ENCODE measurements at regions not wholly inside any gene's neighbourhood (a gene's known extent, or its start where the extent isn't known, plus 50 kb on each side); places are given as distances from the start of the nearest gene placed in this dataset.

DNA sequence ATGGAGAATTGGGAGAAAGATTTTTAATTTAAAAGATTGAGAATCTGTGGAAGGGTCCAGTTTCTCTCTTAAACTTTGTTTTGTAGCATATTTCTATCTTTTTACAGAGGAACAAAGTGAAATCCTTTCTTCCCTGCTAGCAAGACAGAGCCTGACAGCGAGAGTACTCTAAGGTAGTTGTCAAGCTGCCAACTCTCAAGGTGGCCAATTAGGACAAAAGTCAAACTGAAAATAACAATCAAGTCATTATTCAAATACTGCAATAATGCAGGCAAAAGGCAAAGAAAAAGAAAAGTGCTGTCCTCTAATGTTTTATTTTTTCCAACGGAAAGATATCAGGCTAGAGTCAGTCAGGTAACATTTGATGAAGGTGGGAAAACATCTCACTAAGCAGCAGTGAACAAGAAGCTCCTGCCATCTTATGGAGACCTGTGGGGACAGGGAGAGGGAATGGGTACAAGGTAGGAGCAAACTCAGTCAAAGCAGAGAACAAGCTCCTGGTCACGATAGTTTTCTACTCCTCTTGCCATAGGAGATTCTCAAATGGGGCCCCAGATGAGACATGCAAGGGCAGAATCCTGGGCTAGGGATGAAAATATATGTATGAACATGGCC lies 801.9 kb upstream of the SLITRK1 start:
- H3K27ac ChIP-seq = no peak overlapping the region
- H3K9me3 ChIP-seq (ENCODE audit: insufficient read depth, low read depth) = no peaks in the 10 kb centered on the region
- no peak overlapping the region for H2AFZ ChIP-seq
- no peak overlapping the region for H3K4me3 ChIP-seq
- H3K79me2 ChIP-seq (ENCODE audit: low read depth) = no peaks in the 10 kb centered on the region
- no peaks in the 10 kb centered on the region for H3K9me2 ChIP-seq (ENCODE audit: insufficient read depth)
- H4K20me1 ChIP-seq (ENCODE audit: insufficient read depth) = no peaks in the 10 kb centered on the region
- TF ChIP-seq, protein P1, sequence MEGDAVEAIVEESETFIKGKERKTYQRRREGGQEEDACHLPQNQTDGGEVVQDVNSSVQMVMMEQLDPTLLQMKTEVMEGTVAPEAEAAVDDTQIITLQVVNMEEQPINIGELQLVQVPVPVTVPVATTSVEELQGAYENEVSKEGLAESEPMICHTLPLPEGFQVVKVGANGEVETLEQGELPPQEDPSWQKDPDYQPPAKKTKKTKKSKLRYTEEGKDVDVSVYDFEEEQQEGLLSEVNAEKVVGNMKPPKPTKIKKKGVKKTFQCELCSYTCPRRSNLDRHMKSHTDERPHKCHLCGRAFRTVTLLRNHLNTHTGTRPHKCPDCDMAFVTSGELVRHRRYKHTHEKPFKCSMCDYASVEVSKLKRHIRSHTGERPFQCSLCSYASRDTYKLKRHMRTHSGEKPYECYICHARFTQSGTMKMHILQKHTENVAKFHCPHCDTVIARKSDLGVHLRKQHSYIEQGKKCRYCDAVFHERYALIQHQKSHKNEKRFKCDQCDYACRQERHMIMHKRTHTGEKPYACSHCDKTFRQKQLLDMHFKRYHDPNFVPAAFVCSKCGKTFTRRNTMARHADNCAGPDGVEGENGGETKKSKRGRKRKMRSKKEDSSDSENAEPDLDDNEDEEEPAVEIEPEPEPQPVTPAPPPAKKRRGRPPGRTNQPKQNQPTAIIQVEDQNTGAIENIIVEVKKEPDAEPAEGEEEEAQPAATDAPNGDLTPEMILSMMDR (conservative IDR thresholded peaks at IDR 0.05) = no peak
- no peak for TF ChIP-seq EZH2 (IDR thresholded peaks at IDR 0.05; ENCODE audit: low read depth)
- POLR2A ChIA-PET (ENCODE audit: unreplicated experiment) = no interaction called here
- no TSS peak for BruUV-seq (replicated peaks)
- DNase-seq = no peak
- H3F3A ChIP-seq (ENCODE audit: insufficient read depth, low read depth) = no peaks in the 10 kb centered on the region
- H3K27me3 ChIP-seq (ENCODE audit: insufficient read depth, low read depth) = no peaks in the 10 kb centered on the region
- no peak overlapping the region for H3K4me2 ChIP-seq
- intact Hi-C loops (cut with micrococcal nuclease; ENCODE audit: unreplicated experiment) = no loop called here
- no peaks in the 10 kb centered on the region for H3K4me1 ChIP-seq (replicated peaks; ENCODE audit: insufficient read depth)
- no peaks in the 10 kb centered on the region for H3K36me3 ChIP-seq (ENCODE audit: low read depth)
- CTCF ChIA-PET = no interaction called here

- no peaks in the 10 kb centered on the region for H4K20me1 ChIP-seq (ENCODE audit: insufficient read depth)
- no peak for DNase-seq
- H2AFZ ChIP-seq = no peak overlapping the region
- TF ChIP-seq EZH2 (IDR thresholded peaks at IDR 0.05; ENCODE audit: low read depth) = no peak
- TF ChIP-seq, protein P1 (conservative IDR thresholded peaks at IDR 0.05) = no peak
- H3K79me2 ChIP-seq (ENCODE audit: low read depth) = no peaks in the 10 kb centered on the region
- no peak overlapping the region for H3K4me3 ChIP-seq
- no peaks in the 10 kb centered on the region for H3K4me1 ChIP-seq (replicated peaks; ENCODE audit: insufficient read depth)
- H3K27me3 ChIP-seq (ENCODE audit: insufficient read depth, low read depth) = no peaks in the 10 kb centered on the region
- H3K9me3 ChIP-seq (ENCODE audit: insufficient read depth, low read depth) = no peaks in the 10 kb centered on the region
- no TSS peak for BruUV-seq (replicated peaks)
- no peaks in the 10 kb centered on the region for H3K9me2 ChIP-seq (ENCODE audit: insufficient read depth)
- no peaks in the 10 kb centered on the region for H3F3A ChIP-seq (ENCODE audit: insufficient read depth, low read depth)
- POLR2A ChIA-PET (ENCODE audit: unreplicated experiment) = no interaction called here
- no peak overlapping the region for H3K4me2 ChIP-seq
- H3K27ac ChIP-seq = no peak overlapping the region
- CTCF ChIA-PET = no interaction called here
- intact Hi-C loops (cut with micrococcal nuclease; ENCODE audit: unreplicated experiment) = no loop called here
- no peaks in the 10 kb centered on the region for H3K36me3 ChIP-seq (ENCODE audit: low read depth)
These were observed 801.2 kb upstream of the SLITRK1 start for GRCh38 chr13:84683448-84683847.

GRCh38 chr13:84677836-84678235 lies 795.6 kb upstream of the SLITRK1 start:
- TF ChIP-seq EZH2 (IDR thresholded peaks at IDR 0.05; ENCODE audit: low read depth) = no peak
- TF ChIP-seq, protein P1 (conservative IDR thresholded peaks at IDR 0.05) = no peak
- H3K9me2 ChIP-seq (ENCODE audit: insufficient read depth) = no peaks in the 10 kb centered on the region
- no peaks in the 10 kb centered on the region for H3K79me2 ChIP-seq (ENCODE audit: low read depth)
- H3K4me2 ChIP-seq = no peak overlapping the region
- BruUV-seq (replicated peaks) = no TSS peak
- H4K20me1 ChIP-seq (ENCODE audit: insufficient read depth) = no peaks in the 10 kb centered on the region
- H3K4me3 ChIP-seq = no peak overlapping the region
- ChIA-PET CTCF (no interaction called here), POLR2A (ENCODE audit: unreplicated experiment) (no interaction called here)
- H3K27ac ChIP-seq = no peak overlapping the region
- H2AFZ ChIP-seq = no peak overlapping the region
- no peaks in the 10 kb centered on the region for H3K9me3 ChIP-seq (ENCODE audit: insufficient read depth, low read depth)
- intact Hi-C loops (cut with micrococcal nuclease; ENCODE audit: unreplicated experiment) = no loop called here
- no peak for DNase-seq
- H3K27me3 ChIP-seq (ENCODE audit: insufficient read depth, low read depth) = no peaks in the 10 kb centered on the region
- no peaks in the 10 kb centered on the region for H3K36me3 ChIP-seq (ENCODE audit: low read depth)
- no peaks in the 10 kb centered on the region for H3F3A ChIP-seq (ENCODE audit: insufficient read depth, low read depth)
- no peaks in the 10 kb centered on the region for H3K4me1 ChIP-seq (replicated peaks; ENCODE audit: insufficient read depth)

Measured in PC-9 (cell line).